HCT116 (cell line): ENCODE measurements at regions not wholly inside any gene's neighbourhood (a gene's known extent, or its start where the extent isn't known, plus 50 kb on each side); places are given as distances from the start of the nearest gene placed in this dataset.

ENCODE experiments used
- ATAC-seq: fragments of 200-7000 bp; cut with Tn5 transposase; 2 replicates; pipeline ENCODE4 v1.9.1; 2020; ENCODE audit warnings: mild to moderate bottlenecking, moderate library complexity
- BruUV-seq: library from RNA; stranded (reverse); fragments of 400-500 nt; replicated peaks from 2 replicates; lab custom pipeline; 2021; lab: Mats Ljungman, UMichigan
- CTCF ChIA-PET: fragments of 300-600 bp; sonication (Branson Sonifier 250); formaldehyde crosslinking; loops from one replicate; lab custom pipeline; 2021; ENCODE audit warnings: antibody characterized with exemption; lab: Charles Lee
- POLR2A ChIA-PET: fragments of 300-600, 350-600 bp; sonication (Branson Sonifier 250); formaldehyde crosslinking; loops from one replicate; lab custom pipeline; 2021; ENCODE audit warnings: antibody characterized with exemption; lab: Charles Lee
- RAD21 ChIA-PET, 2 experiments: fragments of 300-600 bp; sonication (Branson Sonifier 250); formaldehyde crosslinking; loops; one replicate each; lab custom pipeline; 2023; ENCODE audit warnings: low total read pairs in 2 of 2; ENCODE audit not compliant: uncharacterized antibody in 2 of 2, unreplicated experiment in 2 of 2, low non-redundant PET in 1 of 2; lab: Charles Lee
- DNase-seq: peaks from one replicate; pipeline ENCODE4 v3.0.0-alpha.2; 2010; ENCODE audit warnings: low read depth, low spot score
- H2AFZ ChIP-seq: fragments of 200-600 bp; shearing (Covaris generic), sonication (generic); 2 replicates; pipeline ENCODE4 v1.6.1; 2017; ENCODE audit warnings: low read depth, mixed run types, mixed read lengths, antibody characterized with exemption, low read length; ENCODE audit not compliant: poor library complexity, severe bottlenecking
- H3K27ac ChIP-seq: 2 replicates; pipeline ENCODE4 v1.5.1; 2012; ENCODE audit warnings: low read depth, low read length
- H3K27me3 ChIP-seq: fragments of 200-600 bp; sonication (generic); 2 replicates; pipeline ENCODE4 v1.6.1; 2016; ENCODE audit warnings: mixed run types, low read length, mixed read lengths; ENCODE audit not compliant: insufficient read depth
- H3K36me3 ChIP-seq, 2 experiments: fragments of 200-500 bp in 1 of 2; fragments of 200-600 bp in 1 of 2; sonication (Bioruptor generic) in 1 of 2; sonication (generic) in 1 of 2; 2 replicates each; pipeline versions ENCODE4 v1.5.1 to v1.6.1; 2014 to 2016; ENCODE audit warnings: low read length in 2 of 2, inconsistent platforms in 1 of 2, mixed read lengths in 1 of 2, mixed run types in 1 of 2; ENCODE audit not compliant: insufficient read depth in 2 of 2, control insufficient read depth in 1 of 2
- H3K4me1 ChIP-seq, 2 experiments: fragments of 200-600 bp in 1 of 2; sonication (generic) in 1 of 2; 2 replicates each; pipeline versions ENCODE4 v1.5.1 to v1.6.1; 2012 to 2017; ENCODE audit warnings: low read length in 2 of 2, inconsistent platforms in 1 of 2, mild to moderate bottlenecking in 1 of 2, mixed read lengths in 1 of 2, mixed run types in 1 of 2, moderate library complexity in 1 of 2; ENCODE audit not compliant: insufficient read depth in 2 of 2, control insufficient read depth in 1 of 2
- H3K4me2 ChIP-seq: fragments of 200-600 bp; sonication (generic); 2 replicates; pipeline ENCODE4 v1.6.1; 2017; ENCODE audit warnings: mixed run types, low read length, mixed read lengths
- H3K4me3 ChIP-seq, 2 experiments: fragments of 200-600 bp in 1 of 2; sonication (generic) in 1 of 2; replicated peaks in 1 of 2; 2 replicates each; pipeline ENCODE4 v1.5.1; 2011 to 2016; ENCODE audit warnings: low read length in 2 of 2, control low read depth in 1 of 2, low read depth in 1 of 2, mild to moderate bottlenecking in 1 of 2, mixed read lengths in 1 of 2, mixed run types in 1 of 2
- H3K79me2 ChIP-seq: fragments of 200-600 bp; sonication (generic); 2 replicates; pipeline ENCODE4 v1.6.1; 2017; ENCODE audit warnings: mild to moderate bottlenecking, mixed run types, low read length, moderate library complexity, mixed read lengths; ENCODE audit not compliant: insufficient read depth
- H3K9ac ChIP-seq: fragments of 200-600 bp; sonication (generic); 2 replicates; pipeline ENCODE4 v1.6.1; 2016; ENCODE audit warnings: low read length, mixed read lengths
- H3K9me2 ChIP-seq: fragments of 200-600 bp; sonication (generic), shearing (Covaris generic); 2 replicates; pipeline ENCODE4 v1.6.1; 2017; ENCODE audit warnings: mixed run types, mild to moderate bottlenecking, moderate library complexity; ENCODE audit not compliant: insufficient read depth
- H3K9me3 ChIP-seq, 2 experiments: fragments of 200-500 bp in 1 of 2; fragments of 200-600 bp in 1 of 2; sonication (Bioruptor generic) in 1 of 2; sonication (generic) in 1 of 2; 2 replicates each; pipeline ENCODE4 v1.6.1; 2014 to 2017; ENCODE audit warnings: low read length in 2 of 2, mixed read lengths in 2 of 2, inconsistent platforms in 1 of 2, low read depth in 1 of 2, mild to moderate bottlenecking in 1 of 2, mixed run types in 1 of 2, moderate library complexity in 1 of 2; ENCODE audit not compliant: control insufficient read depth in 1 of 2, insufficient read depth in 1 of 2
- H4K20me1 ChIP-seq: fragments of 200-600 bp; sonication (generic), shearing (Covaris generic); 2 replicates; pipeline ENCODE4 v1.6.1; 2017; ENCODE audit warnings: mixed run types, mild to moderate bottlenecking, moderate library complexity; ENCODE audit not compliant: insufficient read depth
- ATF3 ChIP-seq: IDR thresholded peaks from 2 replicates; pipeline ENCODE4 v1.6.1; 2012
- CEBPB ChIP-seq: IDR thresholded peaks from 2 replicates; pipeline ENCODE4 v1.6.1; 2012; ENCODE audit warnings: low read depth
- EGR1 ChIP-seq: IDR thresholded peaks from 2 replicates; pipeline ENCODE4 v1.6.1; 2012; ENCODE audit warnings: low read depth
- ELF1 ChIP-seq: IDR thresholded peaks from 2 replicates; pipeline ENCODE4 v1.6.1; 2012; ENCODE audit warnings: low read depth, borderline replicate concordance
- EZH2 ChIP-seq: fragments of 200-600 bp; sonication (generic); IDR thresholded peaks from 2 replicates; pipeline ENCODE4 v1.6.1; 2017; ENCODE audit warnings: antibody characterized with exemption, mixed run types
- FOSL1 ChIP-seq: IDR thresholded peaks from 2 replicates; pipeline ENCODE4 v1.6.1; 2012; ENCODE audit warnings: low read depth
- POLR2A ChIP-seq: IDR thresholded peaks from 2 replicates; pipeline ENCODE4 v1.7.0; 2011; ENCODE audit warnings: borderline replicate concordance; ENCODE audit not compliant: insufficient read depth, insufficient read length; ENCODE audit errors: extremely low read depth
- REST ChIP-seq: IDR thresholded peaks from 2 replicates; pipeline ENCODE4 v1.6.1; 2012; ENCODE audit warnings: low read depth
- SIN3A ChIP-seq: IDR thresholded peaks from 2 replicates; pipeline ENCODE4 v1.6.1; 2012; ENCODE audit warnings: low read depth
- SRF ChIP-seq: IDR thresholded peaks from 2 replicates; pipeline ENCODE4 v1.6.1; 2012; ENCODE audit warnings: low read depth
- TCF7L2 ChIP-seq: IDR thresholded peaks from 2 replicates; pipeline ENCODE4 v1.7.0; 2011; ENCODE audit warnings: borderline replicate concordance, inconsistent platforms; ENCODE audit not compliant: insufficient read depth, insufficient read length; ENCODE audit errors: extremely low read depth
- YY1 ChIP-seq: IDR thresholded peaks from 2 replicates; pipeline ENCODE4 v1.6.1; 2011; ENCODE audit warnings: low read length, low read depth, moderate library complexity, mild to moderate bottlenecking; ENCODE audit not compliant: insufficient replicate concordance; ENCODE audit errors: extremely low read depth
- ZFX ChIP-seq: fragments of 450-650 bp; IDR thresholded peaks from 2 replicates; pipeline ENCODE4 v1.6.1; 2017
- ZNF274 ChIP-seq: fragments of 200-500 bp; sonication (Bioruptor generic); IDR thresholded peaks from 2 replicates; pipeline ENCODE4 v1.6.1; 2014; ENCODE audit warnings: mild to moderate bottlenecking, low read depth, low read length, inconsistent platforms
- intact Hi-C: fragments of 100-400 bp; cut with micrococcal nuclease; formaldehyde crosslinking; loops from 2 replicates; pipeline ENCODE4 v1.10.0; 2022

GRCh38 chr19:32097620-32098019 lies 247.8 kb upstream of the ZNF507 start:
- no peaks in the 10 kb centered on the region for H4K20me1 ChIP-seq
- H3K27ac ChIP-seq = no peak overlapping the region
- H3K4me3 ChIP-seq = no peak overlapping the region
- TF ChIP-seq YY1 (no peak), EGR1 (no peak), ATF3 (no peak), ZFX (no peak), ELF1 (no peak)
- ChIA-PET CTCF (no interaction called here), POLR2A (no interaction called here), RAD21 (no interaction called here)
- no peaks in the 10 kb centered on the region for H3K4me1 ChIP-seq
- no TSS peak for BruUV-seq
- peaks cover 0 to 24% of the 10 kb centered on the region in 2 experiments; a peak in 2 of 4 replicates for H3K9me3 ChIP-seq
- DNase-seq (no peak), ATAC-seq (no peak)
- no peak overlapping the region for H3K4me2 ChIP-seq
- H3K9ac ChIP-seq = no peak overlapping the region
- no peaks in the 10 kb centered on the region for H3K9me2 ChIP-seq
- H2AFZ ChIP-seq = no peak overlapping the region
- no peaks in the 10 kb centered on the region for H3K36me3 ChIP-seq
- H3K27me3 ChIP-seq = no peaks in the 10 kb centered on the region
- intact Hi-C loops = no loop called here
- H3K79me2 ChIP-seq = no peaks in the 10 kb centered on the region

GRCh38 chr19:32098968-32099367 lies 246.4 kb upstream of the ZNF507 start:
- no peak for DNase-seq
- POLR2A ChIA-PET = no interaction called here

More at GRCh38 chr19:32098968-32099367, 246.4 kb upstream of the ZNF507 start:
- no peaks in the 10 kb centered on the region for H3K27me3 ChIP-seq
- H3K27ac ChIP-seq = no peak overlapping the region
- H3K9ac ChIP-seq = no peak overlapping the region
- no peak overlapping the region for H2AFZ ChIP-seq
- no peak overlapping the region for H3K4me3 ChIP-seq
- no peaks in the 10 kb centered on the region for H4K20me1 ChIP-seq
- H3K9me3 ChIP-seq = peaks cover 0 to 20% of the 10 kb centered on the region in 2 experiments; a peak in 2 of 4 replicates
- intact Hi-C loops = no loop called here
- H3K36me3 ChIP-seq = no peaks in the 10 kb centered on the region
- no peak for ATAC-seq
- H3K79me2 ChIP-seq = no peaks in the 10 kb centered on the region
- RAD21 ChIA-PET = no interaction called here
- H3K4me2 ChIP-seq = no peak overlapping the region
- H3K9me2 ChIP-seq = no peaks in the 10 kb centered on the region
- H3K4me1 ChIP-seq = no peaks in the 10 kb centered on the region
- CTCF ChIA-PET = no interaction called here
- BruUV-seq = no TSS peak
- no peak for TF ChIP-seq EZH2
- TF ChIP-seq FOSL1 = no peak
- no peak for TF ChIP-seq TCF7L2
- no peak for TF ChIP-seq CEBPB
- TF ChIP-seq POLR2A = no peak
- no peak for TF ChIP-seq REST
- no peak for TF ChIP-seq ATF3
- no peak for TF ChIP-seq ZNF274
- no peak for TF ChIP-seq SRF
- TF ChIP-seq SIN3A = no peak
- TF ChIP-seq, all 23 proteins: peak for 0
